Sigmoid colon (tissue), 3 donors: ENCODE measurements at regions not wholly inside any gene's neighbourhood (a gene's known extent, or its start where the extent isn't known, plus 50 kb on each side); places are given as distances from the start of the nearest gene placed in this dataset.

ENCODE experiments used
- POLR2A ChIP-seq, 2 donors: fragments of 450-650 bp; IDR thresholded peaks; one replicate each; pipeline ENCODE4 v1.6.1; 2016; ENCODE audit warnings: antibody characterized with exemption in 2 of 2, mild to moderate bottlenecking in 2 of 2, moderate library complexity in 2 of 2
- TF ChIP-seq, protein P1 (sequence below), 4 experiments: fragments of 450-650 bp in 3 of 4; fragments of 200-600 bp in 1 of 4; IDR thresholded peaks; one replicate each; pipeline ENCODE4 v1.5.1; 2016 to 2019; ENCODE audit warnings: antibody characterized with exemption in 4 of 4, mild to moderate bottlenecking in 3 of 4, moderate library complexity in 2 of 4

DNA sequence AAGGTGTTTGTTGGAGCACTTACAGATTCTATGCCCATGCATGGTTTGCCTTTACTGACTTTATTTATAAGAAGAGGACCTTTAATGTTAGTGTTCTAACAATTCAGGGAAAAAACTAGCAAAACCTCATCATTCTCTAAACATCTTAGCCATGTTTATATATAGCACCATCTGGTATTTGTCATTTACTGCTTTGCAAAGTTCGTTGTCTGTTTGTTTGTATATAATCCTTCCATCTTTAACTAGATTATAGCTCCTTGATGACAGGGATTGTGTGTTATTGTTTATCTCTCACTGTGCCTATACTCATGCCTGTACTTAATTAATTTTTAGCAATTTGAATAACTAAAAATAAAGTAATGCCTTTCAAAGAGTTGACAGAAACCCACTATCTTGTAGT is 170.6 kb upstream of the PACRGL start:
- TF ChIP-seq, protein P1, sequence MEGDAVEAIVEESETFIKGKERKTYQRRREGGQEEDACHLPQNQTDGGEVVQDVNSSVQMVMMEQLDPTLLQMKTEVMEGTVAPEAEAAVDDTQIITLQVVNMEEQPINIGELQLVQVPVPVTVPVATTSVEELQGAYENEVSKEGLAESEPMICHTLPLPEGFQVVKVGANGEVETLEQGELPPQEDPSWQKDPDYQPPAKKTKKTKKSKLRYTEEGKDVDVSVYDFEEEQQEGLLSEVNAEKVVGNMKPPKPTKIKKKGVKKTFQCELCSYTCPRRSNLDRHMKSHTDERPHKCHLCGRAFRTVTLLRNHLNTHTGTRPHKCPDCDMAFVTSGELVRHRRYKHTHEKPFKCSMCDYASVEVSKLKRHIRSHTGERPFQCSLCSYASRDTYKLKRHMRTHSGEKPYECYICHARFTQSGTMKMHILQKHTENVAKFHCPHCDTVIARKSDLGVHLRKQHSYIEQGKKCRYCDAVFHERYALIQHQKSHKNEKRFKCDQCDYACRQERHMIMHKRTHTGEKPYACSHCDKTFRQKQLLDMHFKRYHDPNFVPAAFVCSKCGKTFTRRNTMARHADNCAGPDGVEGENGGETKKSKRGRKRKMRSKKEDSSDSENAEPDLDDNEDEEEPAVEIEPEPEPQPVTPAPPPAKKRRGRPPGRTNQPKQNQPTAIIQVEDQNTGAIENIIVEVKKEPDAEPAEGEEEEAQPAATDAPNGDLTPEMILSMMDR (IDR thresholded peaks at IDR 0.05) = no peak
- TF ChIP-seq POLR2A (IDR thresholded peaks at IDR 0.05) = no peak
